Hematopoietic multipotent progenitor cell treated with erythropoietin and hydrocortisone succinate and interleukin-3 and kit ligand, for 8 days (in vitro differentiated cells): ENCODE measurements at regions not wholly inside any gene's neighbourhood (a gene's known extent, or its start where the extent isn't known, plus 50 kb on each side); places are given as distances from the start of the nearest gene placed in this dataset.
"Not testable (repeated sequence)": the region's sequence is repeated elsewhere in the genome, so short reads cannot be mapped to it uniquely, and the experiment has no call there.

ENCODE experiments used
- DNase-seq: peaks from one replicate; pipeline ENCODE4 v3.0.0-alpha.2; 2015

GRCh38 chr1:157249326-157249725 lies 111.1 kb upstream of the ETV3 start:
- no peak for DNase-seq

GRCh38 chr1:157247764-157248049 lies 109.5 kb upstream of the ETV3 start:
- DNase-seq: not testable (repeated sequence)

GRCh38 chr1:157247005-157247763 lies 109.0 kb upstream of the ETV3 start:
- no peak for DNase-seq

- DNase-seq: no peak
These were observed 107.6 kb upstream of the ETV3 start for GRCh38 chr1:157245823-157246222.

- DNase-seq: no peak
These were observed 103.0 kb upstream of the ETV3 start for GRCh38 chr1:157241185-157241538.

- no peak for DNase-seq
These were observed 102.4 kb upstream of the ETV3 start for GRCh38 chr1:157240495-157241184.

- DNase-seq: no peak
These were observed 101.7 kb upstream of the ETV3 start for GRCh38 chr1:157239936-157240335.

- peak; percentile 23 for DNase-seq
These were observed 100.4 kb upstream of the ETV3 start for GRCh38 chr1:157238585-157238984.

- no peak for DNase-seq
These were observed 99.8 kb upstream of the ETV3 start for GRCh38 chr1:157237981-157238380.

GRCh38 chr1:157237522-157237921 lies 99.3 kb upstream of the ETV3 start:
- no peak for DNase-seq

GRCh38 chr1:157236072-157236471 lies 97.9 kb upstream of the ETV3 start:
- DNase-seq: no peak

- peak; percentile 25 for DNase-seq
These were observed 97.1 kb upstream of the ETV3 start for GRCh38 chr1:157235307-157235706.

- DNase-seq: peak; percentile 18
These were observed 96.6 kb upstream of the ETV3 start for GRCh38 chr1:157234705-157235273.

- DNase-seq: no peak
These were observed 94.9 kb upstream of the ETV3 start for GRCh38 chr1:157233131-157233530.

GRCh38 chr1:157231846-157232525 lies 93.8 kb upstream of the ETV3 start:
- no peak for DNase-seq

GRCh38 chr1:157230500-157230899 lies 92.3 kb upstream of the ETV3 start:
- DNase-seq: no peak

- no peak for DNase-seq
These were observed 89.5 kb upstream of the ETV3 start for GRCh38 chr1:157227700-157228099.

GRCh38 chr1:157226739-157227138 lies 88.5 kb upstream of the ETV3 start:
- DNase-seq: no peak

GRCh38 chr1:157219600-157219999 lies 81.4 kb upstream of the ETV3 start:
- no peak for DNase-seq

GRCh38 chr1:157219182-157219581 lies 81.0 kb upstream of the ETV3 start:
- no peak for DNase-seq

- DNase-seq: no peak
These were observed 80.5 kb upstream of the ETV3 start for GRCh38 chr1:157218671-157219070.

- no peak for DNase-seq
These were observed 79.3 kb upstream of the ETV3 start for GRCh38 chr1:157217486-157217885.

GRCh38 chr1:157213836-157214235 lies 75.6 kb upstream of the ETV3 start:
- no peak for DNase-seq

- no peak for DNase-seq
These were observed 71.3 kb upstream of the ETV3 start for GRCh38 chr1:157209514-157209913.
